ENCODE measurements at regions not wholly inside any gene's neighbourhood (a gene's known extent, or its start where the extent isn't known, plus 50 kb on each side); places are given as distances from the start of the nearest gene placed in this dataset.

DNA sequence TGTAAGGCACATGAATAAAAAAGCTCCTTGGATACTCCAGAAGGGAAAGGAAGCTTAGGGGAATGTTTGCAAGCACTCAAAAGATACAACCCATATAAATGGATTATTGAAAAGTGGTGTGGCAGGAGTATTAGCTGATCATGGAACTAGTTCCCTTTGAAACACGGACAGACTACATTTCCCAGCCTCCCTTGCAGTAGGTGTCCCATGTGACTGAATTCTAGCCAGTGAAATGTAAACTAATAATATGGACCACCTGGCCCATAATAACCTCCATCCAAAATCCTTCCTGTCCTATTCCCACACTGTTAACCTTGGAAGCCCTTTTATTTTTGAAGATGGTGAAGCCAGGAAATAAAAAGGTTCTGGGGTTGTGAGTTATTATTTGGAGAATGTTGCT lies 242.3 kb downstream of the SUDS3 start:
- Histone ChIP-seq H3K4me3 (ENCODE audit: low read depth in 1 of 5, low read length in 5 of 5) (no peak overlapping the region), H3K27me3 (ENCODE audit: control insufficient read depth in 5 of 5, insufficient read depth in 4 of 5, low read length in 5 of 5) (no peaks in the 10 kb centered on the region), H3K36me3 (ENCODE audit: control insufficient read depth in 5 of 5, insufficient read depth in 5 of 5, low read length in 5 of 5) (no peaks in the 10 kb centered on the region), H3K9ac (ENCODE audit: low read length in 5 of 5) (no peak overlapping the region), H3K27ac (ENCODE audit: low read depth, low read length) (no peak overlapping the region), H3K9me3 (ENCODE audit: control insufficient read depth in 5 of 5, low read length in 5 of 5) (peaks cover 0 to 6% (median 2%) of the 10 kb centered on the region in 5 donors), H3K4me1 (ENCODE audit: control insufficient read depth in 5 of 5, insufficient read depth in 5 of 5, low read length in 5 of 5) (no peaks in the 10 kb centered on the region)

DNA sequence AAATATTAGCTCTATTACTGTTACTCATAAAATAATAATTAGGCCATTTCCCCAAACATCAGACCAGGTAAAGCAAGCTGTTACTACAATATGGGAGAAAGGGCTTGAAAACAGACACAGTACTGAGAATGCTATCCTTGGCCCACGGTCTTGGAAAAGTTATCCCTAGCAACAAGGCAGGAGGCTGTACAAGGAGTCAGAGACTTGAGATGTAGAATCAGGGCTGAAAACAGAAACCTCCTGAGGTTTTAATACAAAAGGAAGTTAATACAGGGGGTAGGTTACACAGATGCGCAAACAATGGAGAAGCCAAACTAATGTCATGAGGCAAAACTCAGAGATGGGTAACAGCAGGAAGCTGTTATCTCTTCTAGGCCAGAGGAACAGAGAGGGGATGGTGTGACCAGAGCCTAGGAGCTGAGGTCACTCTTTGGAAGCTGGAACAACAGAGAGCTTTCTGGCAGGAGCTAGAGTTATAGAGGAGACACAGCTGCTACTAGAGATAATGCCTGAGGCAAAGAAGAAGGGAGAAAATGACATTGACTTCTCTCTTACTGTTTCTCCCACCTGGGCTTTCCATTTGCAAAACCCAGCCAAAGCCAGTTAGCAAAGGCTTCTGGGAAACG lies 248.8 kb downstream of the SUDS3 start:
- H3K27me3 ChIP-seq (ENCODE audit: control insufficient read depth in 5 of 5, insufficient read depth in 4 of 5, low read length in 5 of 5) = no peaks in the 10 kb centered on the region
- H3K4me3 ChIP-seq (ENCODE audit: low read depth in 1 of 5, low read length in 5 of 5) = no peak overlapping the region
- H3K9me3 ChIP-seq (ENCODE audit: control insufficient read depth in 5 of 5, low read length in 5 of 5) = no peaks in the 10 kb centered on the region
- no peaks in the 10 kb centered on the region for H3K4me1 ChIP-seq (ENCODE audit: control insufficient read depth in 5 of 5, insufficient read depth in 5 of 5, low read length in 5 of 5)
- H3K36me3 ChIP-seq (ENCODE audit: control insufficient read depth in 5 of 5, insufficient read depth in 5 of 5, low read length in 5 of 5) = no peaks in the 10 kb centered on the region
- no peak overlapping the region for H3K27ac ChIP-seq (ENCODE audit: low read depth, low read length)
- no peak overlapping the region for H3K9ac ChIP-seq (ENCODE audit: low read length in 5 of 5)

DNA sequence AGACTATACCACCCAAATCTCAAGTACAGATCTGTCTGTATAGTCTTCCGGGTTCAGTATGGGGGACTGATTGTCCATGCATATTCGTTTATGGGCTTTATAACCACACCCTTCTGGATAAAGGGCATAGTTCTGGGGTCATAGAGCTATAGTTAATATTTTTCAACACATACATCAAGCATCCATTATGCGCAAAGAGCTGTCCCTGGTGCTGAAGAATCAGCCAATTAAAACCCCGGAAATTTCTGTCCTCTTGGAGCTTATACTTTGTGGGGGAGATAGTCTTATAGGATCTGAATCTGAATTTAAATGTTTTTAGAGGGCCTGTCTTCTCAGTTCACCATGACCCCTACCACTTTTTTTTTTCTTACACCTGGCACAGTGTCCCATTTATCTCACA lies 256.7 kb downstream of the SUDS3 start:
- no peaks in the 10 kb centered on the region for H3K36me3 ChIP-seq (ENCODE audit: control insufficient read depth in 5 of 5, insufficient read depth in 5 of 5, low read length in 5 of 5)
- H3K4me3 ChIP-seq (ENCODE audit: low read depth in 1 of 5, low read length in 5 of 5) = no peak overlapping the region
- no peak overlapping the region for H3K27ac ChIP-seq (ENCODE audit: low read depth, low read length)
- H3K4me1 ChIP-seq (ENCODE audit: control insufficient read depth in 5 of 5, insufficient read depth in 5 of 5, low read length in 5 of 5) = no peaks in the 10 kb centered on the region
- H3K9ac ChIP-seq (ENCODE audit: low read length in 5 of 5) = no peak overlapping the region
- no peaks in the 10 kb centered on the region for H3K9me3 ChIP-seq (ENCODE audit: control insufficient read depth in 5 of 5, low read length in 5 of 5)
- H3K27me3 ChIP-seq (ENCODE audit: control insufficient read depth in 5 of 5, insufficient read depth in 4 of 5, low read length in 5 of 5) = no peaks in the 10 kb centered on the region

DNA sequence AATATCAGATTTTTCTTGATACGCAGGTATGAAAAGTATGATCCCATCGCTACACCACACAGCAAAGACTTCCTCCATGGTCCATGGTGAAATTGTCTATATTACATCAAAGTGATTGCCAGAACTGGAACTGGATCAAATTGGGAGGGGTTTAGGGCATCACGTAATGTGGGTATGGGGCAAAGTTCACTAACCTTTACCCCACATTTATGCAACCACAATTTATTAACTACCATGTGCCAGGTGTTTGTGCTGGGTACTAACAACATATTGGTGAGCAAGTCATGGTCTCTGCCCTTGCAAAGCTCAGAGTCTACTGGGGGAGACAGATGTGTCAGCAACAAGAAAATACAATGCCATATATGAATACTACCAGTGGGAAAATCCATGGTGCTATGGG lies 258.9 kb downstream of the SUDS3 start:
- no peaks in the 10 kb centered on the region for H3K36me3 ChIP-seq (ENCODE audit: control insufficient read depth in 5 of 5, insufficient read depth in 5 of 5, low read length in 5 of 5)
- H3K9me3 ChIP-seq (ENCODE audit: control insufficient read depth in 5 of 5, low read length in 5 of 5) = no peaks in the 10 kb centered on the region
- no peak overlapping the region for H3K27ac ChIP-seq (ENCODE audit: low read depth, low read length)
- H3K27me3 ChIP-seq (ENCODE audit: control insufficient read depth in 5 of 5, insufficient read depth in 4 of 5, low read length in 5 of 5) = no peaks in the 10 kb centered on the region
- H3K4me1 ChIP-seq (ENCODE audit: control insufficient read depth in 5 of 5, insufficient read depth in 5 of 5, low read length in 5 of 5) = no peaks in the 10 kb centered on the region
- no peak overlapping the region for H3K9ac ChIP-seq (ENCODE audit: low read length in 5 of 5)
- H3K4me3 ChIP-seq (ENCODE audit: low read depth in 1 of 5, low read length in 5 of 5) = no peak overlapping the region

DNA sequence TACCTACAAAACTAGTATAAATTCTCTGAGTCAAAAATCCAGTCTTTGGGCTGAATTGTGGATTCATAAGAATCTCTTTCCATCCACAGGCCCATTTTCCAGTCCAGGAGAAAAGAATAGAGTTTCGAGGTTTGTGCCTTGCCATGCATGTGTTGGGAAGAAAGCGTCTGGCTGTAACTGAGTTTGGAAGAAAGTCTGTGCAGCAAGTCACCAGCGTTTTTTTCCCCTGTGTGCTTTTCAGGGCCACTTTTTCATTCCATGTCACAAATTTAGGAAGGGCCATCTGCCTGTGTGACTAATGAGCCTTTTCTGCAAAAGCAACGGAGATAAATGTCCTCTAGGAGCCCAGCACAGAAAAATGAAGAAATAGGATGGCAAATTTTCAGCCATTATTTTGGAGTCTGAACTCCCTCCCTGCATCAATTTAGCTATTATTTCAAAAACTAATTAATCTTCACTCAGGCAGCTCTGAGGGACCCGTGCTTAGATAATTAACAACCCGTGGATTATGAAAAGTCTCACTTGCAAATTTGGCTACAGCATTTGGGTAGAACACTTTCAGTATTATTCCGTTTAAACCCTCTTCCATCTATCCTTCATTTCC lies 261.5 kb downstream of the SUDS3 start:
- Histone ChIP-seq H3K9ac (ENCODE audit: low read length in 5 of 5) (no peak overlapping the region), H3K27me3 (ENCODE audit: control insufficient read depth in 5 of 5, insufficient read depth in 4 of 5, low read length in 5 of 5) (no peaks in the 10 kb centered on the region), H3K36me3 (ENCODE audit: control insufficient read depth in 5 of 5, insufficient read depth in 5 of 5, low read length in 5 of 5) (no peaks in the 10 kb centered on the region), H3K27ac (ENCODE audit: low read depth, low read length) (no peak overlapping the region), H3K9me3 (ENCODE audit: control insufficient read depth in 5 of 5, low read length in 5 of 5) (no peaks in the 10 kb centered on the region), H3K4me1 (ENCODE audit: control insufficient read depth in 5 of 5, insufficient read depth in 5 of 5, low read length in 5 of 5) (no peaks in the 10 kb centered on the region), H3K4me3 (ENCODE audit: low read depth in 1 of 5, low read length in 5 of 5) (no peak overlapping the region)

DNA sequence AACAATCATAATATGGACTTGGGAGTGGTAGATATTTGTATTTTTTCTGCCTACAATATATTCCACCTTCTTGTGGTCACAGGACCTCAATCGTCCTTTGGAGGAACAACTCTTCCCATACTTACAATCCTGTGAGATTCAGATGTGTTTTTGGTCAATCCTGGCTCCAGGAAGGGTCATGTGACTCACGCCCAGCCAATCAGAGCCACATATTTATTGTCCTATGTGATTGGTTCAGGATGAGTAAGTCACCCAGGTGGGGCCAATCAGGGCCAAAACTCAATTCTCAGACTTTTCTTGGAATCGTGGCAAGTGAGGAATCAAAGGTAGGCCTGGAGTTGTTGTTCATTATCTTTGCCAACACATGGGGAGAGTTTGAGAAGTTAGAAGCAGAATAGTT lies 264.9 kb downstream of the SUDS3 start:
- Histone ChIP-seq H3K27me3 (ENCODE audit: control insufficient read depth in 5 of 5, insufficient read depth in 4 of 5, low read length in 5 of 5) (no peaks in the 10 kb centered on the region), H3K4me3 (ENCODE audit: low read depth in 1 of 5, low read length in 5 of 5) (no peak overlapping the region), H3K9me3 (ENCODE audit: control insufficient read depth in 5 of 5, low read length in 5 of 5) (peaks cover 0 to 9% (median 2%) of the 10 kb centered on the region in 5 donors), H3K27ac (ENCODE audit: low read depth, low read length) (no peak overlapping the region), H3K4me1 (ENCODE audit: control insufficient read depth in 5 of 5, insufficient read depth in 5 of 5, low read length in 5 of 5) (no peaks in the 10 kb centered on the region), H3K36me3 (ENCODE audit: control insufficient read depth in 5 of 5, insufficient read depth in 5 of 5, low read length in 5 of 5) (no peaks in the 10 kb centered on the region), H3K9ac (ENCODE audit: low read length in 5 of 5) (no peak overlapping the region)

DNA sequence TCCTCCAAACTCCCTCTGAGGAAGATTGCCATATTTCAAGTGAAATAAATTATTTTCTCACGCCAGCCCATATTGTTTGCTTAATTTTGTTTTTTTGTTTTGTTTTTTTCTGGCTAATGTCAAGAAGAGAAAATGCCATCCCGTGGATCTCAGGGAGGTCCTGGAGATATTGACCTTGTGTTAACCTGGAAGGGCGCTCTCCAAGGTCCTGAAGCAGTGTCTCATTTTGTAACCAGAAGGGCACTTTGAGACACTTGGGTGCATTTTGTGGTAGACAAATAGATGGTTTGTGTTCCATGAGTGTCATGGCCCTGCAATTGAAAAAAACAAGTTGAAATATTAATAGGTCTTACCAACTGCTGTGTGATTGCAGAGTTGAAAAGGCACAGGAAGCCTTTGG lies 268.9 kb downstream of the SUDS3 start:
- peaks cover 0 to 10% (median 2%) of the 10 kb centered on the region in 5 donors for H3K9me3 ChIP-seq (ENCODE audit: control insufficient read depth in 5 of 5, low read length in 5 of 5)
- H3K9ac ChIP-seq (ENCODE audit: low read length in 5 of 5) = no peak overlapping the region
- no peak overlapping the region for H3K27ac ChIP-seq (ENCODE audit: low read depth, low read length)
- no peaks in the 10 kb centered on the region for H3K36me3 ChIP-seq (ENCODE audit: control insufficient read depth in 5 of 5, insufficient read depth in 5 of 5, low read length in 5 of 5)
- H3K4me1 ChIP-seq (ENCODE audit: control insufficient read depth in 5 of 5, insufficient read depth in 5 of 5, low read length in 5 of 5) = no peaks in the 10 kb centered on the region
- peaks cover 0 to 4% (median 0%) of the 10 kb centered on the region in 5 donors for H3K27me3 ChIP-seq (ENCODE audit: control insufficient read depth in 5 of 5, insufficient read depth in 4 of 5, low read length in 5 of 5)
- no peak overlapping the region for H3K4me3 ChIP-seq (ENCODE audit: low read depth in 1 of 5, low read length in 5 of 5)

DNA sequence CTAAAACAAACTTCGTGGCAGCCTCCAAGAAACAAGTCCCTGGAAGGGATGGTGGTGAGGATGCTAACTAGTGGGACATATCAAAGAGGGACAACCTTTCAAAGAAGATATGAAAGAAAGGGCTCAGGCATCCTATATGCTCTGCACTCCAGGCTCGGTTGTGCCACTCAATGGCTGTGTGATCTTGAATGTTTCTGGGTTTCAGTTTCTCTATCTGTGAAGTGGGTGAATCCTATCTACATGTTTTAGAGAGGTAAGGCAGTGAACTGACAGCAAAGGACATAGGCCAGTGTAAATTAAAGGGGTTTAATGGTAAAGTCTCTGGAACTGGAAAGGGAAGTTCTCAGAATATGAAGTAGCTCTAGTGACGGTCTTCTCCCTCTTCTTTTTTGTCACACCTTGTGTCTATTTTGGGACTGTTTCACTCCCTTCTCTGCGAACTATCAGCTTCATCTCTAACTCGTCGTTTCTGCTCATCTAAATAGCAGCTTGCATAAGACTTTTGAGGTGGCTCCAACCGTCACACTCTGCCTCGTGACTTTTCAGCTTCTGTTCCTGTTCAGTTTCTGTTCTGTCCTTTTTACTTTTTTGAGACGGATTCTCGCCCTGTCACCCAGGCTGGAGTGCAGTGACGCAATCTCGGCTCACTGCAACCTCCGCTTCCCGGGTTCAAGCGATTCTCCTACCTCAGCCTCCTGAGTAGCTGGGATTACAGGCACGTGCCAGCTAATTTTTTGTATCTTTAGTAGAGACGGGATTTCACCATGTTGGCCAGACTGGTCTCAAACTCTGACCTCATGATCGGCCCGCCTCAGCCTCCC lies 273.6 kb downstream of the SUDS3 start:
- Histone ChIP-seq H3K27ac (ENCODE audit: low read depth, low read length) (no peak overlapping the region), H3K4me3 (ENCODE audit: low read depth in 1 of 5, low read length in 5 of 5) (no peak overlapping the region), H3K9me3 (ENCODE audit: control insufficient read depth in 5 of 5, low read length in 5 of 5) (peaks cover 0 to 10% (median 5%) of the 10 kb centered on the region in 5 donors), H3K4me1 (ENCODE audit: control insufficient read depth in 5 of 5, insufficient read depth in 5 of 5, low read length in 5 of 5) (no peaks in the 10 kb centered on the region), H3K27me3 (ENCODE audit: control insufficient read depth in 5 of 5, insufficient read depth in 4 of 5, low read length in 5 of 5) (peaks cover 0 to 4% (median 2%) of the 10 kb centered on the region in 5 donors), H3K36me3 (ENCODE audit: control insufficient read depth in 5 of 5, insufficient read depth in 5 of 5, low read length in 5 of 5) (no peaks in the 10 kb centered on the region), H3K9ac (ENCODE audit: low read length in 5 of 5) (no peak overlapping the region)

DNA sequence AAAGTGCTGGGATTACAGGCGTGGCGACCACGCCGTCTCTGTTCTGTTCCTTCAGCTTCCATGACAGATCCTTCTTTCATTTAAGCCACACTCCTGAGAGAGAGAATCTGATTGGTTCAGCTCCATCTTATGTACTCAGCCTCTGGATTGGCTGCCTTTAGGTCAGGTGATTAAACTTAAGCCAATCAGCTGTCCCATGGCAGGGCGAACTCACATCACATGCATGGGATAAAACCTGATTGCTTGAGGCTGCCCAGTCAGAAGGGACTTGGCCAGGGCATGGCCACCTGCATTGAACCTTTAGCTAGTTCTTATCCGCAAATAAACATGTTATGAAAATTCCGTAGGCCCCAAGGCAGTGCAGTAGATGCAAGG lies 274.2 kb downstream of the SUDS3 start:
- H3K9me3 ChIP-seq (ENCODE audit: control insufficient read depth in 5 of 5, low read length in 5 of 5) = peaks cover 0 to 7% (median 5%) of the 10 kb centered on the region in 5 donors
- no peak overlapping the region for H3K9ac ChIP-seq (ENCODE audit: low read length in 5 of 5)
- H3K36me3 ChIP-seq (ENCODE audit: control insufficient read depth in 5 of 5, insufficient read depth in 5 of 5, low read length in 5 of 5) = no peaks in the 10 kb centered on the region
- H3K4me1 ChIP-seq (ENCODE audit: control insufficient read depth in 5 of 5, insufficient read depth in 5 of 5, low read length in 5 of 5) = no peaks in the 10 kb centered on the region
- peaks cover 0 to 4% (median 2%) of the 10 kb centered on the region in 5 donors for H3K27me3 ChIP-seq (ENCODE audit: control insufficient read depth in 5 of 5, insufficient read depth in 4 of 5, low read length in 5 of 5)
- no peak overlapping the region for H3K27ac ChIP-seq (ENCODE audit: low read depth, low read length)
- no peak overlapping the region for H3K4me3 ChIP-seq (ENCODE audit: low read depth in 1 of 5, low read length in 5 of 5)

DNA sequence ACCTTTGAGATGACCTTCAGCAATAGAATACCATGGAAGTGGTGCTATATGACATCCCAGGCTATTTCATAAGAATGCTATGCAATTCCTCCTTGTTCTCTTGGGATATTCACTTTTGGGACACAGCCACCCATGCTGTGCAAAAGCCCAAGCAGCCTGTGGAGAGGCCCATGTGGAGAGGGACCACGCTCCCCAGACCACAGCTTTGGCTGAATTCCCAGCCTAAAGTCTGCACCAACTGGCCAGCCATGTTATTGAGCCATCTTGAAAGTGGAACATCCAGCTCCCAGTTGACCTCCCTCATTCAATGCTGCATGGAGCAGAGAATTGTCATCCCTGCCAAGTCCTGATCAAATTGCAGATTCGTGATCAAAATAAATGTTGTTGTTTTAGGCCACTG lies 275.1 kb downstream of the SUDS3 start:
- no peaks in the 10 kb centered on the region for H3K36me3 ChIP-seq (ENCODE audit: control insufficient read depth in 5 of 5, insufficient read depth in 5 of 5, low read length in 5 of 5)
- no peak overlapping the region for H3K27ac ChIP-seq (ENCODE audit: low read depth, low read length)
- no peak overlapping the region for H3K9ac ChIP-seq (ENCODE audit: low read length in 5 of 5)
- H3K4me3 ChIP-seq (ENCODE audit: low read depth in 1 of 5, low read length in 5 of 5) = no peak overlapping the region
- H3K9me3 ChIP-seq (ENCODE audit: control insufficient read depth in 5 of 5, low read length in 5 of 5) = peaks cover 0 to 3% (median 0%) of the 10 kb centered on the region in 5 donors
- no peaks in the 10 kb centered on the region for H3K4me1 ChIP-seq (ENCODE audit: control insufficient read depth in 5 of 5, insufficient read depth in 5 of 5, low read length in 5 of 5)
- peaks cover 0 to 4% (median 2%) of the 10 kb centered on the region in 5 donors for H3K27me3 ChIP-seq (ENCODE audit: control insufficient read depth in 5 of 5, insufficient read depth in 4 of 5, low read length in 5 of 5)
